Frontal cortex (tissue), 3 donors: ENCODE measurements at regions not wholly inside any gene's neighbourhood (a gene's known extent, or its start where the extent isn't known, plus 50 kb on each side); places are given as distances from the start of the nearest gene placed in this dataset.

Source experiments
- DNase-seq, 2 donors: peaks; one replicate each; pipeline ENCODE4 v3.0.0; 2012; ENCODE audit warnings: low spot score in 2 of 2
- FAIRE-seq: peaks from 2 replicates; lab custom pipeline; 2012; peaks lifted over from hg19 to GRCh38; lab: Jason Lieb, UNC
- donor health status: control.
- donor health status: control.
- donor health status: control.

DNA sequence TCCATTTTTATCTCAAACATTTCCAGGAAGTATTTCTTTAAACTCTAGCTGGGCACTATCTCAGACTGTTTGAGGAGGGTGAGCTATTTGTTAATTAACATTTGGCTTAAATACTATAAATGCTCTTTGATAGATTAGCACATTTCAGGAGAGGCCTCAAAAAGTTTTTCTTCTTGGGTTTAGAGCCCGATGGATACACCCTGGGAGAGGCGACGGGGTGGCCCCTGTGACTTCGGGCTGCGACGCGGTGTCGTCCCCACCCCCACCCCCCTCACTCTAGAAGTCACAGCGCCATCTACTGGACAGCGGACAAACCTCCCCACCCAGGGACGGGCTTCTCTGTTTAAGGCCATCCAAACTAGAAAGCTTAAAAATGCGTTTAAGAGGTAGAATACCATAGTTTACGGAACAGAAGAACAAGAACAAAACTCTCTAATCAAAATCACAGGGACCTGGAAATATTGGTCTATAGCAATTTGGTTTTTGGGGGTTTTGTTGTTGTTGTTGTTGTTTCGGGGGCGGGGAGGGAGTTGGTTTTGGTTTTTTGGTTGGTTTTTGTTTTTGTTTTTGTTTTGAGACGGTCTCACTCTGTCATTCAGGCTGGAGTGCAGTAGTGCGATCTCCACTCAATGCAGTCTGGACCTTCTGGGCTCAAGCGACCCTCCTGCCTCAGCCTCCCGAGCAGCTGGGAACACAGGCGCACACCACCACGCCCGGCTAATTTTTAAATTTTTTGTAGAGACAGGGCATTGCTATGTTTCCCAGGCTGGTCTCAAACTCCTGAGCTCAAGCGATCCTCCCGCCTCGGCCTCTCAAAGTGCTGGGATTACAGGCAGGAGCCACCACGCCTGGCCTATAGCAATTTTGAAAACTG lies 254.4 kb downstream of the C16orf95 start:
- peak; percentile 68 to 80 for DNase-seq
- FAIRE-seq: no peak

DNA sequence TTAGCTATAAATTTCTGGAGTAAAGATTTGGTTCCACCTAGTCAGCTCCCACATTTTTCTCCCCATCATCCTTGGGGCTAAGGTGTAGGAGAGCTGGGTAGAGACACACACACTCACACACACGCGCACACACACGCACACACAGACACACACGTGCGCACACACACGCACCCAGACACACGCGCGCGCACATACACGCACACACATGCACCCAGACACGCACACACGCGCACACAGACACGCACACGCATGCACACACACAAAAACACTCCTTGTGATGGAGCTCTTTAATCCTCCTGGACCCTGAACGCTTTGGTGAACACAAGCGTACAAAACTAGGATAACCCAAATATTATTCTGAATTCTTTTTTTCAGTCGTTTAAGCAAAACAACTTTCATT lies 253.6 kb downstream of the C16orf95 start:
- FAIRE-seq (no peak), DNase-seq (no peak)

GRCh38 chr16:87064731-87065445 lies 252.3 kb downstream of the C16orf95 start:
- no peak for FAIRE-seq
- no peak for DNase-seq

DNA sequence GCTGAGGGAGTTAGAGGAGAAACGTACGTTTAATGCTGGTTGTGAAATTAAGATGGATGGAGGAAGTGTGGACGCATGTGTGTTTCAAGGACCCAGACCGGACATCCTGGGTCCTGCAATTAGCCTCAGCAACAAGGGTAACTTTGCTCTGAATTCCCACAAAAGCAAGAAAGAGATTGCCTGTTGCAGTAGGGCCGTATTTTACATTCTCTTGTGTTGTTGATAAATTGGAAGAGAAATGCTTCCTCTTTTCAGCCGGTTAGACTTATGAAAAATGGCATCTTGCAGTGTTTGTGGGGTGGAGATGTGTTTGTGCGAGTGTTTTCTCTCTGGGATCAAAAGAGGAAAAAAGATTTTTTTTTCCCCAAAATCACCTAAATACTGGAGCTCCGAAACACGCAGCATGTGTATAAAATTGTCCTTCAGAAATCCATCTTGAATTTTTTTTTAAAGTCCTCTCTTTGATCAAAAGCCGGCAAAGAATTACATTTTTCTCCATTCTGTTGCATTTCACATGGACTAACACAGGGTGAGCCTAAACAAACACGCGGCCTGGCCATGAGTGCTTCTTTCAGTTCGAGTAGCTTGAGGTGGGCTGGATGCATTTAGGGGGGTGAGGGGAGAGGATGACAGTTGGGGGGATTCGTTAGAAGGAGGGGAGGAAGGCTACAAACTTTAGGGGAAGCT lies 251.6 kb downstream of the C16orf95 start:
- no peak for FAIRE-seq
- DNase-seq: no peak

GRCh38 chr16:87066133-87067002 lies 250.8 kb downstream of the C16orf95 start:
- FAIRE-seq (no peak), DNase-seq (no peak)

GRCh38 chr16:87067003-87067556 lies 250.1 kb downstream of the C16orf95 start:
- DNase-seq (no peak), FAIRE-seq (no peak)

GRCh38 chr16:87067836-87068761 lies 249.1 kb downstream of the C16orf95 start:
- no peak for DNase-seq

DNA sequence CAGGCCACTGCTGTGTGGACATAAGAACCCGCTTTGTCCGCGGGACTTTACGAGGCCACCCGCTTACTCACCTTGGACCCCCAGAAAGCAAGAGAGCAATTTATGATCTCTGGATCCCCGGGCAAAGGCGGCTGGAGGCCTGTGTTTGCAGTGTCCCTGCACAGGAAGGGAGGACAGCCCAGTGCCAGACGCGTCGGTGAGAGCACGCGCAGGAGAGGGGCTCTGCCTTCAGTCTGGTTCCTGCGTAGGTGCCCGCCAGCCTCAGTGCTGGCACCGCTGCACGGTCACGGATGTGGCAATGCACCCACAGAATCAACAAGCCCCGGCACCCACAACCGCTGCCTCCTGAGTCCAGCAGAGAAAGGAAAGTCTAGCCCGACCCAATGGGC lies 248.4 kb downstream of the C16orf95 start:
- no peak for FAIRE-seq
- DNase-seq: no peak

More at GRCh38 chr16:87067836-87068761, 249.1 kb downstream of the C16orf95 start:
- no peak for FAIRE-seq

DNA sequence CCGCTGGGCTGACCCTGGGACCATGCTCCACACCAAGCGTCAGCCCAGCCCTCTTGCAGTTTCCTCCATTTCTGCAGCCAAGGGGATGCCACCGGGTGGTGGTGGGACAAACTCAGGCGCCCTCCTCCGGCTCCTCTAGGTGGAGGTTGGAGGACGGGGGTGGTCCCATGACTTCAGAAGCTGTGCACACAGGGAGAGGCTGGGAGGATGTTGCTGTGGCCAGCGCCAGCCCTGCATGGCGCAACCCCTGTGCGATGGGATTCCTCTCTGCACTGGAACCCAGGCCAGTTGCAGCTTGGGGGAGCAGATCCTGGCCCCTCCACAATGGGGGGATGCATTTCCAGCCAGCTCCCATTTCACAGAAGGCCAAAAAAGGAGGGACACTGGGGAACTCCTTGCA lies 246.5 kb downstream of the C16orf95 start:
- DNase-seq (no peak), FAIRE-seq (no peak)

DNA sequence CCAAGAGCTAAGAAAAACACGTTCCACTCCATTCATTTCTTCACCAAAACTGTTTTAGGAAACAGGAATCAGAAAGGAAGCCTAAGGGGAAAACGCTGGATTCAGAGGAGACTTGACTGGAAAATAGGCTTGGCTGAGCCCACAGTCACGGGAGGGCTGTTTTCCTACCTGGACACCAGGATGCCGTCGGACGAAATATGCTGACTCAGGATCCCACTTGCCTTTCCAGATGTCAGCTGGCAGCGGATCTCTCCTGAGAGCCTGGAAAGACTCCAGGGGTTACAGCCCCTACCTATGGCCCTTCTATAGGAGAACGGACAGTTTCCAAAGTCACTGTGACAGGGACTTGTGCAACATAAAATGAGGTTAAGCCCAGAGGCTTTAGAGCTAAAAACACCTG lies 245.1 kb downstream of the C16orf95 start:
- no peak for FAIRE-seq
- DNase-seq: no peak

DNA sequence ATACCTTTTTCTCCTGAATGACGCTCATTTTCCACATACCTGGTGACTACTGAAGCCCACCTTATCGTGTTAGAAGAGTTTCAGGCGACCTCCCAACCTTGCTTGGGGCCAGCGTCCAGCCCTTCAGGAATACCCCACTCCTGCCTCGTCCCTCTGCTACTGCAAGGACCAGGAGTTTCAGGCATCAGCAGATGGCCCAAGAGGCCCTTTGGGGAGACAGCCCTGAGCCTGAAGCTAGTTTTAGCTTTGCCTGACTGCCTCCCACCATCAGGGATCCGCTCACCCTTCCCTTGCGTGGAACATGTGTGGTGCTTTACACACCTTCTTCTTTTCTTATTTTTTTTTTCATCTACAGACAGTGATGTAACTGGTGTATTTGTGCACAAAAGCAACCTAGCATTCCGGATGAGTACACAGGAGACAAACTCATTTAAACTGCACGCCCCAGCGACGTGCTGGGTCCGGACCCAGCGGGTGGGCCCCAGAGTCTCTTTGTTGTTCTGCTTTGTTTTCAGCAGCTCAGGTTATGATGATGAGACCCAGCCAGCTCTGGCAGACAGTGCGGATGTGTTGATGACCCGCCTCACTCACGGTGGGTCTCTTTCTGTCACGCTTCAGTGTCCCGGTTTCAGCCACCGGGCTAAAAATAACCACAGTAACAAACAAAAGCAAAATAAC lies 242.4 kb downstream of the C16orf95 start:
- no peak for DNase-seq

GRCh38 chr16:87075319-87075860 lies 241.8 kb downstream of the C16orf95 start:
- FAIRE-seq (no peak), DNase-seq (no peak)

More for the DNA sequence above, 242.4 kb downstream of the C16orf95 start:
- no peak for FAIRE-seq

- DNase-seq: no peak
These were observed 240.8 kb downstream of the C16orf95 start for GRCh38 chr16:87076331-87076949.

DNA sequence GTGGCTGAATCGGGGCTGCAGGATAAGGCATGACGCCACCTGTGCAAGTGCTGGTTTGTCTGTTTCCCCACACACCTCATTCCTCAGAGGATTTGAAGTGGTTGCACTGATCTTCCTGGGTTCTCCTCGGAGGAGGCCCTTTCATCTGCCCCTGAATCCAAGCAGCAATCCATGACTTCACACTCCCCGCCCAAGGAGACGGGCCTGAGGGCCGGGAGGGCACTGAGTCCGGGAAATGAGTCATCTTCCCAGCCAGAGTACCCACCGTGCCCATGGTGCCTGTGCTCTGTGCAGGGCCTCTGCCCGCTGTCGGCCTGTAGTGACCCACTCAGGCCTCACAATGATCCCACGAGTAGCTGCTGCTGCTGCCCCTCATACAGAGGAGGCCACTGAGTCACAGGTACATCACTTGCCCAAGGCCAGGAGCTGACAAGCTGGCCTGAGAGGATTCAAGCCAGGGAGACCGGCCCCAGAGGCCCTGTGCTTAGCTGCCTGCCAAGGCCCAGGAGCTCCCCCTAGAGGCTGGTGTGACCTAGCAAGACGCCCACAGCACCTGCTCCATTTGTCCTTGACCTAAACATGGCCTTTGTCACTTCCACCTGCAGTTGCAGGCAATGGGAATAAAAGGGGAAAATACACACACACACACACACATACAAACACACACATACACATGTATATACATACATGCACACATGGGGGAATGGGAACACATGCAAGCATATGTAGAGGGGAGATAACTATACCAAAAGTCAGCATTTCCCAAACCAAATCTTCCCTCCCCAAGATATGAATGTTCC lies 240.0 kb downstream of the C16orf95 start:
- DNase-seq (no peak), FAIRE-seq (no peak)

More at GRCh38 chr16:87076331-87076949, 240.8 kb downstream of the C16orf95 start:
- no peak for FAIRE-seq

DNA sequence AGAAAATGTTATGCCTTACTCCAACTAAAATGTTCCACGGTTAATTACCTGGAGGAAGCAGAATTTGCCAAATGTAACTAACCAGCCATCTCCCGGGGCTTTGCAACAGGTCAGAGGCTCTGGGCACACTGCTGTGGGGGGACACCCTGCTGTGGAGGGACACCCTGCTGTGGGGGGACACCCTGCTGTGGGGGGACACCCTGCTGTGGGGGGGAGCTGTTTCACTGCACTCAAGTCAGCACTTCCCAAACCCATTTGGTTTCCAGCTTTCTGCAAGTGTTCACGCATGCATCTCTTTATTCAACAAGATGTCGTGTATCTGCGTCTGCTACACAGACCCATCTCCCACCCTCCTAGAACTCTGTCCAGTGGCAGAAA lies 239.5 kb downstream of the C16orf95 start:
- no peak for FAIRE-seq
- no peak for DNase-seq

- no peak for FAIRE-seq
- DNase-seq: no peak
These were observed 236.5 kb downstream of the C16orf95 start for GRCh38 chr16:87080571-87081167.
